Stimulated activated CD4-positive, alpha-beta T cell treated with anti-CD3 and anti-CD28 coated beads, Interleukin-4, amount 100 ng/mL, for 1 hour (primary cell): ENCODE measurements at regions not wholly inside any gene's neighbourhood (a gene's known extent, or its start where the extent isn't known, plus 50 kb on each side); places are given as distances from the start of the nearest gene placed in this dataset.
"Not testable (repeated sequence)": the region's sequence is repeated elsewhere in the genome, so short reads cannot be mapped to it uniquely, and the experiment has no call there.

ENCODE experiments used
- DNase-seq: peaks from one replicate; pipeline ENCODE4 v3.0.0-alpha.2; 2020

- no peak for DNase-seq
Measured at GRCh38 chr16:63410594-63410993, 1374.4 kb upstream of the CDH8 start.

- no peak for DNase-seq
Measured at GRCh38 chr16:63403792-63404191, 1367.6 kb upstream of the CDH8 start.

GRCh38 chr16:63388277-63388676 lies 1352.0 kb upstream of the CDH8 start:
- DNase-seq: not testable (repeated sequence)

GRCh38 chr16:63385714-63386432 lies 1349.6 kb upstream of the CDH8 start:
- DNase-seq: no peak

GRCh38 chr16:63373744-63374143 lies 1337.5 kb upstream of the CDH8 start:
- DNase-seq: no peak

GRCh38 chr16:63372815-63373214 lies 1336.6 kb upstream of the CDH8 start:
- no peak for DNase-seq

GRCh38 chr16:63372283-63372682 lies 1336.0 kb upstream of the CDH8 start:
- DNase-seq: no peak

GRCh38 chr16:63365649-63366304 lies 1329.5 kb upstream of the CDH8 start:
- DNase-seq: no peak

- DNase-seq: no peak
Measured at GRCh38 chr16:63363738-63364137, 1327.5 kb upstream of the CDH8 start.

GRCh38 chr16:63361032-63361624 lies 1324.9 kb upstream of the CDH8 start:
- DNase-seq: no peak

- no peak for DNase-seq
Measured at GRCh38 chr16:63349961-63350360, 1313.7 kb upstream of the CDH8 start.

- DNase-seq: no peak
Measured at GRCh38 chr16:63346000-63346399, 1309.8 kb upstream of the CDH8 start.

GRCh38 chr16:63337264-63337663 lies 1301.0 kb upstream of the CDH8 start:
- no peak for DNase-seq

GRCh38 chr16:63331111-63331510 lies 1294.9 kb upstream of the CDH8 start:
- DNase-seq: no peak

GRCh38 chr16:63326736-63327339 lies 1290.6 kb upstream of the CDH8 start:
- no peak for DNase-seq

- no peak for DNase-seq
Measured at GRCh38 chr16:63323722-63324705, 1287.8 kb upstream of the CDH8 start.

- DNase-seq: no peak
Measured at GRCh38 chr16:63323055-63323454, 1286.8 kb upstream of the CDH8 start.

GRCh38 chr16:63315229-63315628 lies 1279.0 kb upstream of the CDH8 start:
- DNase-seq: no peak

- DNase-seq: no peak
Measured at GRCh38 chr16:63312346-63312745, 1276.1 kb upstream of the CDH8 start.

- no peak for DNase-seq
Measured at GRCh38 chr16:63311313-63311712, 1275.1 kb upstream of the CDH8 start.

GRCh38 chr16:63302811-63303210 lies 1266.6 kb upstream of the CDH8 start:
- DNase-seq: no peak

GRCh38 chr16:63301349-63301748 lies 1265.1 kb upstream of the CDH8 start:
- DNase-seq: no peak

GRCh38 chr16:63298993-63299392 lies 1262.8 kb upstream of the CDH8 start:
- DNase-seq: no peak
